ENCODE measurements at regions not wholly inside any gene's neighbourhood (a gene's known extent, or its start where the extent isn't known, plus 50 kb on each side); places are given as distances from the start of the nearest gene placed in this dataset.

DNA sequence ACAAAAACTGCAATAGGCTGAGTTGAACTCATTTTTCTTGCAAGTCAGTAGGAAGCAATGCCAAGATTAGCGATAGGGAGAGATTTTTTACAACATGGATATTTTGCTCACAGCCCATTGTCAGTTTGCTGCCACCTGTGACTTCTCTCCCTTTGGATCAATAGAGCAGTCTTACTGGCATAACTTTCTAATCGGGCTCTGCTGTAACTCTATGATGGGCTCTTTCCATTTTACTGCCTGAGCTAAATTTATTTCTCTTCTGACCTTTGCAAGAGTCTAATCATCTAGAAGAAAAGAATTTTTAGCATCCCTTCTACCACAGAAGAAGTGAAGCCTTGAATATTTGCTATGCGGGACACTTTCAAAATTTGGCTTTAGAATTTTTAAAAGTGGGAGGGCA is 53.6 kb upstream of the SGCD start:
- no peak for DNase-seq (ENCODE audit: low spot score)

GRCh38 chr5:156274453-156274852 is 52.5 kb upstream of the SGCD start:
- no peak for DNase-seq (ENCODE audit: low spot score)
